ENCODE measurements at regions not wholly inside any gene's neighbourhood (a gene's known extent, or its start where the extent isn't known, plus 50 kb on each side); places are given as distances from the start of the nearest gene placed in this dataset.

- DNase-seq: no peak
These were observed 367.4 kb downstream of the FBXO15 start for GRCh38 chr18:73780218-73780617.

- DNase-seq: no peak
These were observed 369.6 kb downstream of the FBXO15 start for GRCh38 chr18:73778032-73778359.

- DNase-seq: no peak
These were observed 370.1 kb downstream of the FBXO15 start for GRCh38 chr18:73777356-73778031.

- DNase-seq: no peak
These were observed 372.7 kb downstream of the FBXO15 start for GRCh38 chr18:73774811-73775509.

GRCh38 chr18:73768043-73768442 lies 379.6 kb downstream of the FBXO15 start:
- no peak for DNase-seq

- no peak for DNase-seq
These were observed 380.6 kb downstream of the FBXO15 start for GRCh38 chr18:73766910-73767515.

GRCh38 chr18:73758446-73758845 lies 389.2 kb downstream of the FBXO15 start:
- DNase-seq: no peak

- DNase-seq: no peak
These were observed 391.2 kb downstream of the FBXO15 start for GRCh38 chr18:73756256-73757091.

GRCh38 chr18:73752965-73753364 lies 394.7 kb downstream of the FBXO15 start:
- no peak for DNase-seq

- no peak for DNase-seq
These were observed 395.1 kb downstream of the FBXO15 start for GRCh38 chr18:73752546-73752945.

- no peak for DNase-seq
These were observed 397.6 kb downstream of the FBXO15 start for GRCh38 chr18:73750052-73750451.

GRCh38 chr18:73749304-73749703 lies 398.3 kb downstream of the FBXO15 start:
- DNase-seq: no peak

- no peak for DNase-seq
These were observed 398.9 kb downstream of the FBXO15 start for GRCh38 chr18:73748731-73749130.

GRCh38 chr18:73746101-73746500 lies 401.5 kb downstream of the FBXO15 start:
- no peak for DNase-seq

GRCh38 chr18:73742957-73743356 lies 404.7 kb downstream of the FBXO15 start:
- DNase-seq: no peak

- DNase-seq: no peak
These were observed 405.7 kb downstream of the FBXO15 start for GRCh38 chr18:73741946-73742345.

- no peak for DNase-seq
These were observed 408.5 kb downstream of the FBXO15 start for GRCh38 chr18:73739098-73739497.

GRCh38 chr18:73737990-73738389 lies 409.6 kb downstream of the FBXO15 start:
- no peak for DNase-seq

GRCh38 chr18:73735836-73736235 lies 411.8 kb downstream of the FBXO15 start:
- DNase-seq: no peak

GRCh38 chr18:73733806-73734314 lies 413.8 kb downstream of the FBXO15 start:
- DNase-seq: no peak

- DNase-seq: no peak
These were observed 414.3 kb downstream of the FBXO15 start for GRCh38 chr18:73733376-73733775.

- DNase-seq: no peak
These were observed 419.0 kb downstream of the FBXO15 start for GRCh38 chr18:73728657-73729056.

GRCh38 chr18:73724958-73725357 lies 422.7 kb downstream of the FBXO15 start:
- no peak for DNase-seq

Measured in stimulated activated CD4-positive, alpha-beta T cell treated with anti-CD3 and anti-CD28 coated beads, Interleukin-2, amount 100 ng/mL, for 48 hours (primary cell).